Endothelial cell of umbilical vein (primary cell): ENCODE measurements at regions not wholly inside any gene's neighbourhood (a gene's known extent, or its start where the extent isn't known, plus 50 kb on each side); places are given as distances from the start of the nearest gene placed in this dataset.
"Not testable (repeated sequence)": the region's sequence is repeated elsewhere in the genome, so short reads cannot be mapped to it uniquely, and the experiment has no call there.

Experiments used
- BruUV-seq: library from RNA; stranded (reverse); fragments of 400-500 nt; replicated peaks from 2 replicates; lab custom pipeline; 2021; lab: Mats Ljungman, UMichigan
- CTCF ChIA-PET: fragments of 300-600, 350-600 bp; sonication (Branson Sonifier 250); formaldehyde crosslinking; loops from one replicate; lab custom pipeline; 2021; ENCODE audit warnings: antibody characterized with exemption, inconsistent platforms; lab: Charles Lee
- POLR2A ChIA-PET: fragments of 300-600, 350-600 bp; sonication (Branson Sonifier 250); formaldehyde crosslinking; loops from one replicate; lab custom pipeline; 2021; ENCODE audit warnings: antibody characterized with exemption, inconsistent platforms; lab: Charles Lee
- DNase-seq: peaks from one replicate; pipeline ENCODE4 v3.0.0-alpha.2; 2011; ENCODE audit warnings: low read depth, low spot score
- FAIRE-seq: peaks from 2 replicates; lab custom pipeline; 2011; peaks lifted over from hg19 to GRCh38; lab: Jason Lieb, UNC
- H2AFZ ChIP-seq: 2 replicates; pipeline ENCODE4 v1.6.0; 2012; ENCODE audit warnings: low read depth, low read length, control low read depth, inconsistent platforms
- H3K27ac ChIP-seq: 2 replicates; pipeline ENCODE4 v1.5.1; 2011; ENCODE audit warnings: low read depth, mild to moderate bottlenecking, control low read depth, low read length, moderate library complexity; ENCODE audit not compliant: insufficient read depth
- H3K27me3 ChIP-seq, 2 experiments: 2 replicates each; pipeline versions ENCODE4 v1.6.0 to v1.6.1; 2011; ENCODE audit warnings: low read length in 2 of 2, mixed read lengths in 1 of 2; ENCODE audit not compliant: control insufficient read depth in 2 of 2, insufficient read depth in 2 of 2
- H3K36me3 ChIP-seq, 2 experiments: 2 replicates in 1 of 2; 3 replicates in 1 of 2; pipeline ENCODE4 v1.5.1; 2011; ENCODE audit warnings: low read length in 2 of 2, mild to moderate bottlenecking in 1 of 2, moderate library complexity in 1 of 2; ENCODE audit not compliant: control insufficient read depth in 2 of 2, insufficient read depth in 2 of 2; ENCODE audit errors: extremely low read depth in 1 of 2
- H3K4me1 ChIP-seq: 3 replicates; pipeline ENCODE4 v1.5.1; 2011; ENCODE audit warnings: mild to moderate bottlenecking, low read length; ENCODE audit not compliant: control insufficient read depth, insufficient read depth; ENCODE audit errors: extremely low read depth
- H3K4me2 ChIP-seq: 2 replicates; pipeline ENCODE4 v1.6.1; 2011; ENCODE audit warnings: low read length, control low read depth, mixed read lengths; ENCODE audit not compliant: insufficient read depth
- H3K4me3 ChIP-seq, 3 experiments: fragments of 200-600 bp in 1 of 3; sonication (generic), shearing (Covaris generic) in 1 of 3; replicated peaks in 1 of 3; 2 replicates each; pipeline ENCODE4 v1.5.1; 2011 to 2016; ENCODE audit warnings: control low read depth in 3 of 3, low read length in 3 of 3, mild to moderate bottlenecking in 2 of 3, inconsistent platforms in 1 of 3, low read depth in 1 of 3, moderate library complexity in 1 of 3; ENCODE audit not compliant: insufficient read depth in 1 of 3
- H3K79me2 ChIP-seq: 2 replicates; pipeline ENCODE4 v1.6.0; 2012; ENCODE audit warnings: low read length, inconsistent platforms; ENCODE audit not compliant: control insufficient read depth, insufficient read depth
- H3K9ac ChIP-seq: replicated peaks from 2 replicates; pipeline ENCODE3; 2011; ENCODE audit warnings: low read length, control low read depth; ENCODE audit not compliant: insufficient read depth; ENCODE audit errors: extremely low read depth
- H3K9me1 ChIP-seq: replicated peaks from 3 replicates; pipeline ENCODE4 v1.6.0; 2011; ENCODE audit warnings: mild to moderate bottlenecking, low read length; ENCODE audit not compliant: control insufficient read depth, insufficient read depth; ENCODE audit errors: extremely low read depth
- H3K9me3 ChIP-seq: replicated peaks from 2 replicates; pipeline ENCODE4 v1.5.1; 2012; ENCODE audit warnings: low read length, inconsistent platforms; ENCODE audit not compliant: control insufficient read depth, insufficient read depth
- H4K20me1 ChIP-seq: replicated peaks from 2 replicates; pipeline ENCODE3; 2011; ENCODE audit warnings: mild to moderate bottlenecking, low read length; ENCODE audit not compliant: control insufficient read depth, insufficient read depth; ENCODE audit errors: extremely low read depth
- dilution Hi-C: fragments of 300-500 bp; cut with MboI; formaldehyde crosslinking; loops from one replicate; pipeline ENCODE4 v1.15.0; 2019; ENCODE audit warnings: low sequenced_read_pairs; ENCODE audit not compliant: extremely low pct_ligation_motif_present
- intact Hi-C: fragments of 100-400 bp; cut with micrococcal nuclease; formaldehyde crosslinking; loops from one replicate; pipeline ENCODE4 v1.10.0; 2022

DNA sequence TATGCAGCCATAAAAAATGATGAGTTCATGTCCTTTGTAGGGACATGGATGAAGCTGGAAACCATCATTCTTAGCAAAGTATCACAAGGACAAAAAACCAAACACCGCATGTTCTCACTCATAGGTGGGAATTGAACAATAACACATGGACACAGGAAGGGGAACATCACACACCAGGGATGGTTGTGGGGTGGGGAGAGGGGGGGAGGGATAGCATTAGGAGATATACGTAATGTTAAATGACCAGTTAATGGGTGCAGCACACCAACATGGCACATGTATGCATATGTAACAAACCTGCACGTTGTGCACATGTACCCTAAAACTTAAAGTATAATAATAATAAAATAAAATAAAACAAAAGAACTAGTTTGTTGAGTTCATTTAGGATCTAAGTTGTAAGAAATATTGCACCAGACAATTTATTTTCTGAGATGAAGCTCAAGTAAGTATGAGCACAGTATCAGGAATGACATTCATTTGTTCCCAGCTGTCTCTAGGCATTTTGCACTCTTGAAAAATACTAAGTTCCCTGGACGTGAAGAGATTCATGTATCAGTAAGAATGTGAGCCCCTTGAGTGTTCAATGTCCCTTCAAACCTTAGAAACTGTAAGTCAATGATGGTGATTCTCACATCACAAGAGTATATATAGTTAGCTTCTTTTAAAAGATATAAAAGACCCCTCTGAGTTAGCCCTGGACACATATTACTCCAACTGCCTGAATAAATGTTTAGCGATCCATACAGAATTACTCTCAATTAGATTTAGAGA, 1519.3 kb upstream of the TPTE start:
- H3K4me1 ChIP-seq, BruUV-seq, DNase-seq, H3K27ac ChIP-seq, H3K4me2 ChIP-seq, H4K20me1 ChIP-seq, dilution Hi-C loops, intact Hi-C loops, H3K4me3 ChIP-seq, H3K9me1 ChIP-seq, H2AFZ ChIP-seq, H3K9ac ChIP-seq, H3K27me3 ChIP-seq, POLR2A ChIA-PET, H3K36me3 ChIP-seq, CTCF ChIA-PET, H3K79me2 ChIP-seq, FAIRE-seq: not testable (repeated sequence)
- peaks cover 16% of the 10 kb centered on the region for H3K9me3 ChIP-seq

DNA sequence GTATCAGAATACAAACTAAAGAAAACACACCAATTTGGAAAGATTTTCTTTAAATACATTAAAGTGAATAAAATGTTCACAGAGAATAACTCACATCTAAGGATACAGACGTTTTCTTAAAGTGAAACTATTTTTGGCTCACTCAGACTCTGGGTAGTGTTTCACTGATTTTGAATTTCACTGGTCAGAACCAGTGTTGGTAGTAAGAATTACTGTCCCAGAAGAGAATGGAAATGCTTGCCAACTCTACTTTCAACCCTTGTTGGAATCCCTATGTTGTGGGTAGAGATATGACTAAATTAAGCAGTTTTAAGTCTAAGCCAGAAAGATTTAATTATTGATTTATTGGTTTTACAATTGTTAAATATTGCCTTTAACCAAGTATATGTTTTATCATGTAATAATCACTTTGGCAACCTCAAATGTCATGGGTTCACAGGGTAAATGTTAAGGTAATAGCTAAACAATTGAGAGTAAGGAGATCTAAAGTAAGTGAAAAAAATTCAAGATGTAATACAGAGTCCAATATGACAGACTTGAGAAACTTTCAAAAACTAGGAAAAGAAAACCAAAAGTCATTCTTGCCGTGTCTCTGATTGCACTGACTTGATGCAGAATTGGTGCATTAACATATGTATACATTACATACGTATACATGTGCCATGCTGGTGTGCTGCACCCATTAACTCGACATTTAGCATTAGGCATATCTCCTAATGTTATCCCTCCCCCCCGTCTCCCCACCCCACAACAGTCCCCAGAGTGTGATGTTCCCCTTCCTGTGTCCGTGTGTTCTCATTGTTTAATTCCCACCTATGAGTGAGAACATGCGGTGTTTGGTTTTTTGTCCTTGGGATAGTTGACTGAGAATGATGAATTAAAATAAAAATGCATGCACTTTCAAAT, 1517.2 kb upstream of the TPTE start:
- not testable (repeated sequence) for H3K9me1 ChIP-seq, H3K27me3 ChIP-seq
- peaks cover 29% of the 10 kb centered on the region for H3K9me3 ChIP-seq

GRCh38 chr21:9004815-9005518, 1516.4 kb upstream of the TPTE start:
- H3K79me2 ChIP-seq, POLR2A ChIA-PET, H4K20me1 ChIP-seq, dilution Hi-C loops, H3K36me3 ChIP-seq, H2AFZ ChIP-seq, H3K9ac ChIP-seq, DNase-seq, FAIRE-seq, CTCF ChIA-PET, H3K9me1 ChIP-seq, intact Hi-C loops, BruUV-seq, H3K4me1 ChIP-seq, H3K4me3 ChIP-seq, H3K27ac ChIP-seq, H3K4me2 ChIP-seq, H3K27me3 ChIP-seq: not testable (repeated sequence)
- peaks cover 32% of the 10 kb centered on the region for H3K9me3 ChIP-seq

More for the DNA sequence above, 1517.2 kb upstream of the TPTE start:
- intact Hi-C loops, H3K9ac ChIP-seq, H3K36me3 ChIP-seq, H3K79me2 ChIP-seq, H3K4me3 ChIP-seq, POLR2A ChIA-PET, CTCF ChIA-PET, H4K20me1 ChIP-seq, H3K4me1 ChIP-seq, dilution Hi-C loops, H2AFZ ChIP-seq, H3K27ac ChIP-seq, DNase-seq, H3K4me2 ChIP-seq, BruUV-seq, FAIRE-seq: not testable (repeated sequence)
